ENCODE measurements at regions not wholly inside any gene's neighbourhood (a gene's known extent, or its start where the extent isn't known, plus 50 kb on each side); places are given as distances from the start of the nearest gene placed in this dataset.

- no peak overlapping the region for H3K27ac Mint-ChIP-seq
- Histone ChIP-seq H3K4me3 (no peak overlapping the region), H3K9ac (no peak overlapping the region), H3K4me1 (no peaks in the 10 kb centered on the region), H3K27ac (no peak overlapping the region), H2AFZ (replicated peaks) (no peak overlapping the region), H3K36me3 (no peaks in the 10 kb centered on the region), H3F3A (ENCODE audit: low read depth) (no peaks in the 10 kb centered on the region), H4K20me1 (ENCODE audit: low read depth) (no peaks in the 10 kb centered on the region), H3K9me3 (ENCODE audit: low read depth) (no peaks in the 10 kb centered on the region), H3K79me2 (ENCODE audit: low read depth) (no peaks in the 10 kb centered on the region), H3K4me2 (no peak overlapping the region), H3K27me3 (no peaks in the 10 kb centered on the region)
- peaks cover 4% of the 10 kb centered on the region for H3K27me3 Mint-ChIP-seq (ENCODE audit: insufficient read depth, low read depth)
- no peak overlapping the region for H3K4me3 Mint-ChIP-seq
- TF ChIP-seq CTCF (IDR thresholded peaks at IDR 0.05) = no peak
- no peak for TF ChIP-seq EZH2phosphoT487 (IDR thresholded peaks at IDR 0.05)
- no peak for TF ChIP-seq EZH2 (IDR thresholded peaks at IDR 0.05)
- no peaks in the 10 kb centered on the region for H3K4me1 Mint-ChIP-seq
- DNase-seq (ENCODE audit: low spot score) = no peak
- no peaks in the 10 kb centered on the region for H3K9me3 Mint-ChIP-seq
- no peaks in the 10 kb centered on the region for H3K36me3 Mint-ChIP-seq
Observed at GRCh38 chr5:57532513-57533497, 50.2 kb upstream of the ACTBL2 start.
